ENCODE measurements at regions not wholly inside any gene's neighbourhood (a gene's known extent, or its start where the extent isn't known, plus 50 kb on each side); places are given as distances from the start of the nearest gene placed in this dataset.

DNA sequence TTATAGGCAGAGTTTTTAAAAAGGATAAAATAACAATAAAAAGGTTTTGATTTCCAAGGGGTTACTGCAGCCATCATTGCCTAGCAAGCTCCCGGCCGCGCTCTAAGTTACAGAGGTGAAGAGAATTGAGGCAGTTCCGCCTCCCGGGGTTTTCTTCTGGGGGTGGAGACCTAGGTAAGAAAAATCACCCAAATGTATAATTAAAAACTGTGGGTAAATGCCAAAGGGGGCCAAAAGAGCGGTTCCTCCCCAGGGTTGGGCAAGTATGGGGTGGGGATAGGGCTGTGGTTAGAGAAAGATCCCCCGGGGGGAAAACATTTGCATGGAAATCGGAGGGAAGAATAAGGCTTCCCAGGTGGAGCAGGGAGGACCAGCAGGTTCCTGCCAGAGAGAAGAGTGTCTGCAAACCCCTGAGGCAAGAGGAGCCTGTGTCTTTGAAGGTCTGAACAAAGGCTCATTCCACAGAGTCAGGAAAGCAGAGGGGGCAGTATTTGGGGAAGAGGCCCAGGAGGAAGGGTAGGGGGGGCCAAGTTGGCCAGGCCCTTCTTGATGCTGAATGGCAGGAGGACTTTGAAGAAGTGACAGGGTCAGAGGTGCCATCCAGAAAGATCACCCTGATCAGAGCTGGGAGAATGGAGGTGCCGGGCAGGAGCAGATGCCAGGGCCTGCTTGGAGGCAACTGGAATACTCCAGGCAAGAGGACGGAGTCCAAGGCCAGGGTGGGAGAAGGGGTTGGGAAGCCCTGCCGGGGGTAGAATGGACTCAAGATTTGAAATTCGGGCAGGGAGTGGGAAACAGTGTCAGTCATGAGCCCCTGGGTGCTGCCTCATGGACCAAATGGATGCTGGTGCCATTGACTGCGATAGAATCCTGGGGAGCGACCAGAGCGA lies 152.9 kb upstream of the RGMA start:
- DNase-seq (ENCODE audit: low read depth in 2 of 2): no peak

DNA sequence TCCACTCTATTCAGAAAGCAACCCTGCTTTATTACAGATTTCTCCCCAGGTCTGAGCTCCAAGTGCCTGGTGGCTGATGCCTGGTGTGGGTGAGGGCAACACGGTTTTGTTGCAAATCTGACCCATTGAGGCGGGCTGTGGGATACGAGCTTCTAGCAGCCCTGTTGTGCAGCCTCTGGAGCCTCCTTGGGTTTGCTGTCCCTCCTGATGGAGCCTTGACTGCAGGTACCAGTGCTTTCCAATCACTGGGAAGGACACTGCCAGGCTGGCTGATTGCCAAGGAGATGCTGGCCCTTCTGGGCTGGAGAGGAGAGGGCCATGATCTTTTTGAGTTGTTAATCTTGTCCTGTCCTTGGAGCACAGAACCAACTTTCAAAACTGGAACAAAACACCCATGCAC lies 151.0 kb upstream of the RGMA start:
- no peak for DNase-seq (ENCODE audit: low read depth in 2 of 2)

DNA sequence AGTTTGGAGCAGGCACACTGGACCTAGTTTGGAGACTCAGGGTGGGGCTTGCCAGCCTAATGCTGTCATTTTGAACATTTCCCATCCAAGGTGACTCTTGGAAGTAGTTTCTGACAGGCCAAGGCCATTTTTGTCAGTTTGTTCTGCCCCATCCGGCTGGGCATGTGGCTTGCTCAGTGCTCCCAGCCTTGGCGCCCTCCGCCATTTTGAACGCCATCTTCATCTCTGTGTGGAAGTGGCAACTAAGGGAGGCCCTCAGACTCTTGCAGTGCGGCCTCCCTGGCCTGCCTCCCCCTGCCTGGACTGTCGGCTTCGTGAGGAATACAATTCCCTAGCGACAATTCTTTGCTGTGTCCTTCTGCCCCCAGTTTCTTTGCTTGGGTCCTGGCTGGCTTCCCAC lies 150.6 kb upstream of the RGMA start:
- DNase-seq (ENCODE audit: low read depth in 2 of 2): no peak

DNA sequence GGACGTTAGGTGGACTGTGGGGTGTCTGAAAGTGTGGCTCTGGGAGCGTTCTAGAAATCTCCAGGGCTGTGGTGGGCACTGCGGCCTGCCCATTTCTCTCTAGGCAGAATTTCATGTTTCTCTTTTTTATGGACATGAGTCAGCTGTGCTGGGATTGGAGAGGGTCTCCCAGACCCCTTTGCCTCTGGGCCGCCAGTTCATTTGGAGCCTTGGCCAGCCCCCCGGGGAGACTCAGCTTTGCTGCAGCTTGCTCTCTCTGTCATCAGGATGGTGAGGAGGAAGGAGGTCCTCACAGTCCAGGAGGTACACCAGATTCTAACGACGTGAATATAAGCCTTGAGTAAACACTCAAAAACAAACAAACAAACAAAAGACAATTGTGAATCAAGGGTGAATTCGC lies 149.6 kb upstream of the RGMA start:
- no peak for DNase-seq (ENCODE audit: low read depth in 2 of 2)

DNA sequence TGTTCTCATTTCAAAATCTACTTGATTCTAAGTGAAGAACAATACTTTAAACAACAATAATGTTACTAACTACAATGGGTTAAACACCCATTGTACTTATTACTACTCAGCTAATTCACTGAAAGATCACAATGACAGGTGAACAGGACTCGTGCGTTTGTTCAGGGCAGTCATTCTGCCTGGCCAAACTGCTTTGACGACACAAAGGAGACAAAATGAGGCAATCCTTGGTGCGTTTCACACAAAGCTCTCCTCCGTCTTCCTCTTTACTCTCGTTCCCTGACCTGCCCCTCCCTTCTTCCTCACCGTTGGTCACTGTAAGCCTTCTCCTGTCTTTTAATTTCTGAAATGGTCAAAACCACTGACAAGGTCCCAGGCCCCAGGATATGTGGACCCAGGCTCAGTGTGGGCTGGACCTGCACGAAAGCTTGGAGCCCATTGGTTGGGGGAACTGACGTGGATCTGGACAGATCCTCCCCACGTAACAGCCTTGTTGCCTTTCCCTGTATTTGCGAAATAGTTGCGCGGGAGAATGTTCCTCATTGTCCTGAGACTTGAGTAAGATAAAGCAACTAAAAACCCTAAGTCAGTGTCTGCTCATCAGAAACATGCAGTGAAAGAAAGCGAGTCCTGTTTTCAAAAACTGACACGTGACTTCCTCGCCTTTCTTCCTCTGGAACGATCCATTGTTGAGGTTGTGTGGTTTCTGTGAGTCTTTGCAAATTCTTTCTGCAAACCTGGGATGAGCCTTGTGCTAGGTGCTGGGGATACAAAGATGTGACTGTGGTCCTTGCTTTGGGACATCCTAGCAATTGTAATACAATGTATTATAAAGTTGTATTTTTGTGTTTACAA lies 147.1 kb upstream of the RGMA start:
- no peak for DNase-seq (ENCODE audit: low read depth in 2 of 2)

DNA sequence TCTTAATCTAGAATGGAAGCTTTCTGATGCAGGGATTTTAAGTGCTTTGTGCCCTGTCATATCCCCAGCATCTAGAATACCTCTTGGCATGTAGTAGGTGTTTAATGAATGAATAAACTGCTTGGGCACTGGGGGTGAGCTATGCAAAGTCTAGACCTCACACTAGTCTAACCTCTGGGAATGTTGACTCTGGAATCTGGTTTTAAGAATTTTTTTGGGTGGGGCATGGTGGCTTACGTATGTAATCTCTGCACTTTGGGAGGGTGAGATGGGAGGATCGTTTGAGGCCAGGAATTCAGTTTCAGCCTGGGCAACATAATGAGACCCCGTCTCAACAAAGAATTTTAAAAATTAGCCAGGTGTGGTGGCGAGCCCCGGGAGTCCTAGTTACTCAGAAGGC lies 146.3 kb upstream of the RGMA start:
- DNase-seq (ENCODE audit: low read depth in 2 of 2): no peak

DNA sequence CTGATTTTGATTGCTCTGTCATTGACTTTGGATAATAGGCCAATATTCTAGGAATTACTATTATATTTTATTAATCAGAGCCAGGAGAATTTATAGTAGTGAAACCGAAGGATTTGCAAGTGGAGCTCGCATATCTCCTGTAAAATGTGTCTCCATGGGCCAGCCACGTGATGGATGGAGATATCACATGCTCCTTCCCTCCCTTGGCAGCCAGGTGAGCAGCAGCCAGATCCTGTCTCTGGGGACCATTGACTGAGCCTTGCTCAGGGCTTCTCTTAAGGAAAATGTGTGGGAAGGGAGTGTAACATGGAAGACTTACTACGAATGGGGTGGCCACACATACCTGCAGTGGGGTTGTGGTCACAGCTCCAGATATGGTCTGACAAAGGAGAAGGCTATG lies 144.7 kb upstream of the RGMA start:
- no peak for DNase-seq (ENCODE audit: low read depth in 2 of 2)

DNA sequence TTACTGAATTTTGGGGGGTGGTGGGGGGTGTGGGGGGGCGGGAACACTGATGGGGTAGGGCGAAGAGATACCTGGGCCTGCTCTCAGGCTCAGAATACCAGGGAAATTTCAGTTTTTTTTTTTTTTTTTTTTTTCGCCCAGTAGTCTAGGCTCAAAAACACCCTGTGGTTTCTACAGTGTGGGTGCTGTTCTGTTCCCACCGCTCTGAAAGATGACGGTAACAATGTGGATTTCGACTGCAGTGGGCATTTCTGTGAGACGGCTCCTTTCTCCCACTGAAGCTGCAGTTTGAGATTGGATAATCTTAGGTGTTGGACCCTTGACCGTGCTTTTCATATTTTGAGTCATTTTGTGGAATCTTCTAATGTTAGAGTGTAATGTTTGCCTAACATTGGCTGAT lies 143.8 kb upstream of the RGMA start:
- DNase-seq (ENCODE audit: low read depth in 2 of 2): no peak

DNA sequence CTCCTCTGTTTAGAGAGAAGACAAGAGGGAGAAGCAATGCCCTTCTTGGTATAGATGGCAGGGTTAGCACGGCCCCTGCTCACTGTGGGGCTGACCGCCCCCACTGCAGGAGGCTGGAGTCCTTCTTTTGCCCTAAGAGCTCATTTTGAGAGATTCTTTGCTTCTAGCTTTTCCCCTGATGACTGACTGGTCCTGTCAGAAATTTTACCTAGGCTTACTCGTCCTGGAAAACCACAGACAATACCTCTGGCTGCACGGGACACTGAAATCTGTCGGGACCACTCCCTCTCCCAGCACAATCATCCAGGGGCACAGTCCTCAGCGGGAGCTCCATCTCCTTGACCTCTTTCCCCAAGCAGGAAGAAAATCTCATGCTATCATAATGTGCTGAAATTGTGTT lies 143.0 kb upstream of the RGMA start:
- DNase-seq (ENCODE audit: low read depth in 2 of 2): no peak

DNA sequence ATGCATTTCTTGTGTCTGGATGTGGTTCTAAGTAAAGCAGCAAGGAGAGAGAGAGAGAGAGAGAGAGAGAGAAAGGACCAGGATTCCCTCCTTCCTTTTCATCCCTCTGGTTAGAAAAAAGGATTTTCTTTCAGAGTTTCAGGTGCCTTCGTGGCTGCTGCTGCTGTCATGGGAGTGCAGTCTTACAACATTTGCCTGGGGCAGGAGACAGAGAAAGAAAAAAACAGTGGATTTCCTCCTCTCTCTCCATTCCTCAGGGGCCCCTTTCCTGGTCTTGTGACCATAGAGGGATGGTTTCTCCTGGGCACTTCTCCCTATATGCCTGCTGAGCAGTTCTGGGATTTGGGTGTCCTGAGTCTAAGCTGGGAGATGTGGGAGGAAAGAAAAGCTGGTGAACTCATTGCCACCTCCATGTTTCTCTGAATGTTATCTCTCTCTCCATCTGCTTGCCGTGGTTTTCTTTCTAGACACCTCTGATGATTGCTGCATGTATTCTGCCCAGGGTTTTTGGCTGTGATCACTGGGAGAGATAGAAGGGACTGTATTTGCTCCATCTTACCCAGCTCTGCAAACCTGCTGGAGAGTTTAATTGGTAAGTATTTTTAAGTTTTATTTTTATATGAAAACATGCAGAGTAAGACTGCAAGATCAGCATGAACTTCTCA lies 142.4 kb upstream of the RGMA start:
- DNase-seq (ENCODE audit: low read depth in 2 of 2): no peak

DNA sequence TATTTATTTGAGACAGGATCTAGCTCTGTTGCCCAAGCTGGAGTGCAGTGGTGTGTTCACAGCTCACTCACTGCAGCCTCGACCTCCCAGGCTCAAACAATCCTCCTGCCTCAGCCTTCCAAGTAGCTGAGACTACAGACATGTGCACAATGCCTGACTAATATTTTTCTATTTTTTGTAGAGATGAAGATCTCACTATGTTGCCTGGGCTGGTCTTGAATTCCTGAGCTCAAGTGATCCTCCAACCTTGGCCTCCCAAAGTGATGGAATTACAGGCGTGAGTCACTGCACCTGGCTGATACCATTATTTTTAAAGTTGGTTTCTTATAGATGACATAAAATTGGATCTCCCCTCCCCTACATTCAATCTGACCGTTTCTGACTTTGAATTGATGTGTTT lies 139.5 kb upstream of the RGMA start:
- DNase-seq (ENCODE audit: low read depth in 2 of 2): no peak

DNA sequence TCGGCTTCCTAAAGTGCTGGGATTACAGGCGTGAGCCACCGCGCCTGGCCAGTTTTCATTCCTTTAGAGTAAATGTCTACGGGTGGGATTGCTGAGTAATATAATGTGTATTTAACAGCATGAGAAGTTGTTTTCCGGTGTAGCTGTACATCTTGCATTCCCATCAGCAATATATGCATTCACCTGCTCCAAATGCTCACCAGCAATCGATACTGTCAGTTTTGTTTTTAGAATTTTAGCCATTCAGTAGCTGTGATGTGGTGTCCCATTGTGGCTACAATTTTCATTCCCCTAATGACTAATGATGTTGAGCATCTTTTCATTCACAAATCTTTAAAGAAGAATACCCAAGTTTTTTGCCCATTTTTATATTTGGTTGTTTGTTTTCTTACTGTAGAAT lies 134.8 kb upstream of the RGMA start:
- no peak for DNase-seq (ENCODE audit: low read depth in 2 of 2)

DNA sequence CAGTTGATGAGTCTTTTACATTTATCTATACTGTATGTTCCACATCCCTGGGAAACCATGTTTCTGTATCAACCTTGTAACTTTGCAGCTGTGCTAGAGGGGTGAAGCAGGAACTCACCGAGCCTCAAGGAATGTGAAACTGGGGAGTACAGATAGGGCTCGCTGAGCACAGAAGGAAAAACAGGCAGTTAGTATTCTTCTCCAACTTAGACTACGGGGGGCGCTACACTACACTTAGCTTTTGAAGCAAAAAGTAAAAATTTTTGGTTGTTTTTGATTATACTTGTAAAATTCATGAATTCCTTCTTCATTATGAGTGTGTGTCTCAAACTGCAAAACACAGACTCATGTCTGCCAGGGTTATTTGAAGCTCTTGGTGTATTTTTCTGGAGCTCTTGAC lies 132.7 kb upstream of the RGMA start:
- DNase-seq (ENCODE audit: low read depth in 2 of 2): no peak

DNA sequence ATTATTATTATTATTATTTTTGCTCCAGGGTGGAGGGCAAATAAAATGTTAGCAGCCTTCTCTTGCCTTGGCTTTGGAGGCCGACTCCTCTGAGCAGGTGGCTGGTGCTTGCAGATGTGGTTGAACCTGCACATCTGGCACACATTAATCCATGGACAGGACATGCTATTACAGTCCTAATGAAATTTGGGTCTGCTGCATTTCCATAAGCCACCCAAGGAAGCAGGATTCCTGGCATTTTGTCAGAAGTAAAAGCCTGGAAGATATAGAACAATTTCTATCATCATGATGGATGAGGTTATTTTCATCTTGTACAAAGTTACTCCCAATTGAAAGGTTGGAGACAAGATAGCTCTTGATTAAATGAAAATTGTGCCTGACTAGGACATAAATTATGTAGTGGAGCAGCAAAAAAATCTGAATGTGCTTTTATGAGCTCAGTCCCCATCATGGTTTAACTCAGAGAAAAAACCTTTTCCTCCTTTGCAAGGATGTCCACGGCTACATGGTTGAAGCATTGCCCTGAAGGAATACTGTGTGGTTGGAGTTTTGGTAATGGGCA lies 130.9 kb upstream of the RGMA start:
- DNase-seq (ENCODE audit: low read depth in 2 of 2): no peak

DNA sequence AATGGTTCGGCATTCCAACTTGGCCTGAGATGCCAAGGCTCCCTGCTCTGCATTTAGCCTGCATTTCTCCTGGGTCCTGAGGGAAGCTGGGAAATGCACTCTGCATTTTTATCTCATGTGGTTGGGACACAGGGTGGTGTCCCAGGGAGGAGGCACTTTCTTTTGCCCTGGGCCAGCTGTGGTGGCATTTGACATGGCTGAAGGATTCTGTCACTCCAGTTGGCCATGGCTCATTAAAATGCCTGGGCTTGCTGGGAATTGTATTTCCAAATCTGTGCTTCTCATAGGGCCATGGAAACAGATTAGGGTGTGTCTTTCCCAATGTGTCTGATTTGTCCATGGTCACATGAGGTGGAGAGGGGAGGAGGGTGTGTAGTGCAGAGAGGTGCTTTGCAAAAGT lies 128.3 kb upstream of the RGMA start:
- no peak for DNase-seq (ENCODE audit: low read depth in 2 of 2)

DNA sequence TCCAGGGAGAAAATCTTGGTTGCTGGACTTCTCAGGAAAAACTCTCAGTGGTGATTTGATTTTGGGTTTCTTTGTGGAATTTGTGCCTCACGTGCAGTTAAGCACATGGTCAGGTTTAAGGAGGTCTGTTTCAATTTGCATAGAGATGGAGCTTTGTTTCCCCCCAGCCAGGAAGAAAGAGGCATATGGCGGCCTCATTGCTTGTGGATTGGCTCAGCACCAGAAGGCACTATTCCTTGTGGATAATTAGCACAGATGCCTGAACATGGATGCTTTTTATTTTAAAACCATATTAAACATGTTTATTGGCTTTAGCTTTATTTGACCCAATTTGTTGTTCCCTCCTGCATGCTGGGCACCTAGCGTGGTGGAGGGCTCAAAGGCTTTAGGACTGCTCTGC lies 125.1 kb upstream of the RGMA start:
- DNase-seq (ENCODE audit: low read depth in 2 of 2): no peak

DNA sequence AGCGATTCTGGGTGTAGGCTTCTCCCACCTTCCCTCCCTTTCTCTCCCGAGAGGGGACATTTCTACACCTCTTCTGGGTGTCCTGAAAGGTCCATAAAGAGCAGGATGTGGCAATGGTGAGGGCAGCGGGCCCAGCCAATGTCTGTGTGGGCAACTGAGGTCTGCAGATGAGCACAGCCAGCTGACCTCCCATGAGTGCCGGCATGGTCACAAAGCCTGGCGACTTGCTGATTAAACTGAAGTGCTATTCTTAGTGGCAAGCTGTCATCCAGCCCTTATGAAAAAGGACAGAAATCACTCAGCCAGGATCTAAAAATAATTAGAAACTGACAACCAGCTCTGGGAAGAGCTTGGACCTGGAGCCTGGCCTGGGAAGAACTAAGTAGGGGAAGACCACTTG lies 124.3 kb upstream of the RGMA start:
- DNase-seq (ENCODE audit: low read depth in 2 of 2): no peak

DNA sequence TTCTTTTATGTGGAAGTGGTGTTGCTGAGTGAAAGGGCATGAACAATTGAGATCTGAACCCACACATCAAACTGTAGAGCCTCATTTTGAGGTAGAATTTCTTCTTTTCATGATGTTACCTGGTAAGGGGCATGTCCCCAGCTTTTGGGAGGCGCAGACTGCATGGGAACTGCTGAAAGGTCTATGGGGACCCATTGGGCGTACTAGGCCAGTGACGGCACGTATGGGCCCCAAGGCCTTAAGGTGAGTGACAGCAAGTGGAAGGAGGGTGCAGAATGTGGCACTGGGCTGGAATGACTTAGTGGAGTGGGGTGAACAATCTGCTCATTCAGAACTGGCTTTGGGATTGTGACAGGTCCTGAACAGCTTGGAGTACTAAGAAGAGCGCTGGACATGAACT lies 123.6 kb upstream of the RGMA start:
- DNase-seq (ENCODE audit: low read depth in 2 of 2): no peak

DNA sequence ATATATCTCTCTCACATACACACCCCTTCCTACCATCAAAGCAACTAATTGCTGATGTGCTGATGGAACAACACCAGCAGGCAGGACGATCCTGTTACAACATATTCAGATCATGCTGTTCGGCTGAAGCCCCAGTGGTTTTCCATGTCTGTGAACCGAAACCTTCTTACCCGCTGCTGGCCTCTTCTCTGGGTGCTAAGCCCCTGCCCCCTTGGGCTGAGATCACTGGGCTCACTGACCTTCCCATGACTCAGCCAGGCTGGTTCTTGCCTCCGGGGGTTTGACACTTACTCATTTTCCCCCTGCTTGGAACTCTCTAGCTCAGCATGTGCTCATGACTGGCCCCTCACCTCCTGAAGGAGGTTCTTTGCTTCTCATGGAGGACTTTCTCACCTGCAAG lies 122.0 kb upstream of the RGMA start:
- DNase-seq (ENCODE audit: low read depth in 2 of 2): no peak

DNA sequence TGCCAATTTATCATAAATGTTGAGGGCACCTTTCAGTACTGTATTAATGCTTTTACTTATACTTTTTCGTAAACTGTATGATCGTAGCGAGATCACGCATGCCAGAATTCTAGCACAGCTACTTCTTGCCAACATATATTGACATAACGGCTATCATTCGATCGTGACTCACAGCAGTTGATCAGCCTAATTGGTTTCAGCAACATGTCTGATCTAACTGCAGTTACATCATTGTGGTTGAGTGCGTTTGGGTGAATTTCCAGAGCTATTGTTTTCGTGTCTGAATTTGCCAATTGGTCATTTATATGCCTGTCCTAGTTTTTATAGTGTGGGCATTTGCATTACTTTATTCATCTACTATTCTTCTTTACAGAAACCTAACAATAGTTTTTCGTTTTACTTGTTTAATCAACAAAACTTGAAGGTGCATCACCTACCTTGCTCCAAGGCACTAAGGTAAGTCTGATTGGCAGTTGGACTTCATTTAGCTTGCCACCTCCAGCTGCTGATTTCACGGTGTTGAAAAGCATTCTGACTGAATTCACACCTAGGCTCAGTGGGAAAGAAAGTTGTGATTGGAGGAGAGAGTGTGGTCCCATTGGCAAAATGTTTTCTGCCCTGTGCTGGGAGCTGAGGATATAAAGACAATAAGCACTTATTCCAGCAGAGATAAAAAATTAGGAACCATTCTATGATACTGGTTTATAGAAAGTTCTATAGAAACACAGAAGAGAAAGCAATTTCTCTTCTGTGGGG lies 120.9 kb upstream of the RGMA start:
- DNase-seq (ENCODE audit: low read depth in 2 of 2): no peak

DNA sequence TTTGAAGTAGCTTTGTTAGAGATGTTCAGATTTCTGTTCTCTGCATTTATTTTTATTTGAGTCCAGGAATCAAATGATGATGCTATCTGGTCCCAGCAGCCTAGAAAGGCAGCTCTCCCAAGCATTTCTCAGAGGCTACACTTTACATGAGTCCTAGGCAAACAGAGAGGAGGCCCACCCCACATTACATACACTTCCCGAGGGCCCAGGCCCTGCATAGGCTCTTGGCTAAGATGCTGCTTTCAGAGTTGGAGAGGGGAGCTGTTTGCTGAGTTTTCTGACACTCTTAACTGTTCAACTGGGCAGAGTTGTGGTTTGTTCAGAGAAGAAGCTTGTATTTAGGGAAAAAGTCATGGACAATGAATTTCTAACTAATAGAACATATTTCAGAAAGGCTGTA lies 117.9 kb upstream of the RGMA start:
- DNase-seq (ENCODE audit: low read depth in 2 of 2): no peak

DNA sequence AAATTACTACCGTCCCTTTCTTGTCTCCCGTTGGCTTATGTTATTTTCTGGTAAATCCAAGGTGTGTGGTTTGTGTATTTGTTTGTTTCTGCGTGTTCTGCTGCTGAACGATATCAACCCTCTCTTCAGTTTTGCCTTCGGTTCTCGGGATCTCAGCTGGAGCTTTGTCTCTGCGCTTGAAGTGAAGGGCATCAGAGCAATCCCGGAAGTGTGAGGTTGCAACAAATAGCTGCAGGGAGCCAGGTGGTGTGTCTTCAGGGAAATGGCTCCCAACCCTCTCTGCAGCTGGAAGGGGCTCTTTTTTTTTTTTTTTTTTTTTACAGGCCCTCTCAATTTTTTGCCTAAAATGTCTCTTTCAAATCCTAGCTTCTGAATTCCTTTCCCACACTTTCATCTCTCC lies 116.4 kb upstream of the RGMA start:
- no peak for DNase-seq (ENCODE audit: low read depth in 2 of 2)

All from activated CD8-positive, alpha-beta memory T cell treated with anti-CD3 and anti-CD28 coated beads for 4 hours (primary cell).